LNCaP clone FGC (cell line): ENCODE measurements at regions not wholly inside any gene's neighbourhood (a gene's known extent, or its start where the extent isn't known, plus 50 kb on each side); places are given as distances from the start of the nearest gene placed in this dataset.
"Not testable (repeated sequence)": the region's sequence is repeated elsewhere in the genome, so short reads cannot be mapped to it uniquely, and the experiment has no call there.

ENCODE experiments used
- DNase-seq: peaks from one replicate; pipeline ENCODE4 v3.0.0-alpha.2; 2011; ENCODE audit warnings: low read depth
- H3K4me3 ChIP-seq: 2 replicates; pipeline ENCODE4 v1.5.1; 2011; ENCODE audit warnings: mild to moderate bottlenecking, low read depth, low read length, control low read depth
- CTCF ChIP-seq: IDR thresholded peaks from 2 replicates; pipeline ENCODE4 v1.5.1; 2012; ENCODE audit warnings: mild to moderate bottlenecking; ENCODE audit not compliant: control insufficient read depth, insufficient read depth; ENCODE audit errors: extremely low read depth

- DNase-seq, result no peak
- no peak for TF ChIP-seq CTCF
- H3K4me3 ChIP-seq, result no peak overlapping the region
Measured at GRCh38 chr3:59171491-59171890, 121.7 kb upstream of the CFAP20DC start.

GRCh38 chr3:59170166-59170565, 120.3 kb upstream of the CFAP20DC start:
- not testable (repeated sequence) for H3K4me3 ChIP-seq, DNase-seq

- no peak for TF ChIP-seq CTCF
- H3K4me3 ChIP-seq, result no peak overlapping the region
- no peak for DNase-seq
Measured at GRCh38 chr3:59167756-59168155, 117.9 kb upstream of the CFAP20DC start.

GRCh38 chr3:59163953-59164352, 114.1 kb upstream of the CFAP20DC start:
- no peak for TF ChIP-seq CTCF
- no peak overlapping the region for H3K4me3 ChIP-seq
- no peak for DNase-seq

- H3K4me3 ChIP-seq, result no peak overlapping the region
- no peak for DNase-seq
- TF ChIP-seq CTCF, result no peak
Measured at GRCh38 chr3:59161048-59161447, 111.2 kb upstream of the CFAP20DC start.

GRCh38 chr3:59160133-59160746, 110.4 kb upstream of the CFAP20DC start:
- TF ChIP-seq CTCF, result no peak
- H3K4me3 ChIP-seq, result no peak overlapping the region
- no peak for DNase-seq

GRCh38 chr3:59153648-59154047, 103.8 kb upstream of the CFAP20DC start:
- H3K4me3 ChIP-seq, result no peak overlapping the region
- no peak for DNase-seq
- no peak for TF ChIP-seq CTCF

- H3K4me3 ChIP-seq, result no peak overlapping the region
- DNase-seq, result no peak
- no peak for TF ChIP-seq CTCF
Measured at GRCh38 chr3:59152943-59153342, 103.1 kb upstream of the CFAP20DC start.
